ENCODE measurements at regions not wholly inside any gene's neighbourhood (a gene's known extent, or its start where the extent isn't known, plus 50 kb on each side); places are given as distances from the start of the nearest gene placed in this dataset.

DNA sequence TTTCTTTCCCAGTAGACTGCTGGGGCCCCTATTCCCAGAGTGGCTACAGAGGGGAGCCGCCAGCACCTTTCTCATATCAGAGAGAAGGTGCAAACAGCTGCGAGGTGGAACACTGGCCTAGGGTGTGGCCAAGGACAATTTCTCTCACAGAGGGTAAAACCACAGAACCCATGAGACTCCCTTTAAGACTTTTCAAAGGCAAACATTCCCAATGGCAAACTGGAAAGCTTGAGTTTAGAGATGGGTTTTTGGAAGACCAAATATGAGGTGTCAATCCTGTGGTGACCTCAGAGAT lies 335.1 kb upstream of the PIK3R1 start:
- TF ChIP-seq EZH2phosphoT487 (conservative IDR thresholded peaks at IDR 0.05; ENCODE audit: low read length): no peak
- TF ChIP-seq CTCF (IDR thresholded peaks at IDR 0.05; ENCODE audit: insufficient read depth, low read length, poor library complexity, severe bottlenecking): no peak
